CD4-positive, alpha-beta T cell treated with Interleukin-17A for 4 hours (primary cell): ENCODE measurements at regions not wholly inside any gene's neighbourhood (a gene's known extent, or its start where the extent isn't known, plus 50 kb on each side); places are given as distances from the start of the nearest gene placed in this dataset.

Source experiments
- DNase-seq: peaks from one replicate; pipeline ENCODE4 v3.0.0-alpha.2; 2020; ENCODE audit warnings: mixed read lengths

DNA sequence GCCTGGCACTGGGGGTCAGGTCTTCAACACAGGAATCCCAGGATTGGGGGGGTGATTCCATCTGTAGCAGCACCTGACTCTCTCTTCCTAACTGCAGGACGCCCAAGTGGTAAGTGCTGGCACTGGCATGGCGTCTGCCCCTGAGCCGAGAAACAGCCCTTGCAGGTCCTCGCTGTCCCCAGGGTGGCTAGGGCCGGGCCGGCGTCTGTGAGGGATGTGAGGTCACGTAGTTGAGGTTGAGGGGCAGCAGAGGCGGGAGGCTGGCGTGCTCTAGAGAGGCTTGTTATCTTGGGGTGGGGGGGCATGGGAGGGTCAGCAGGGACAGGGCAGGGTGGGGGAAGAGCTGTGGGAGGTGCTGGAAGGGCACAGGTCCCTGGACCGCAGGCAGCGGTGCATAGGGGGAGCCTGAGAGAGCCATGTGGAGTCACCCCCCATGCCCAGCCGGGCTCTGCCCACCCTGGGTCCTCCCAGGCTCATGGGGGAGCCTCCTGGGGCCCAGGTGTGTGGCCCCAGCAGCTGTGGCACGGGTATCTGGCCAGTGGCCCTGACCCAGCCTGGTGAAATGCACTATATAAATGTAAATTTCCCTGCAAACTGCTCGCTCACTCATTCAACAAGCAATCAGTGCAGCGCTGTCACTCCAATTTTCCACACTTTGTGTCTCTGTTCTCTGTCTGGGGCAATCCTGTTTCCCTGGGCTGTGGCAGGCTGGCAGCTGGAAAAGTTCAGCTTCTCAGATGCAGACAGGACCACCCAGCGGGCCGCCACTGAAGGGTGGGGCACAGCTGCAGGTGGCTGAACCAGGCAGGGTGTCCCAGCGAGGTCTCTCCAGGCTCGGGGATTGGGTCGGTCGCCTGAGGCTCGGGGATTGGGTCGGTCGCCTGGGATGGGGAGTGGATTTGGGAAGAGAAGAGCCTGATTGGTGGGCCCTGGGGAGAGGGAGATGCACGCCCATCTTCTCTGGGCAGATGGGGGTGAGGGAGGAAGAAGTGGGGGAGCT, 102.2 kb upstream of the NKX1-1 start:
- DNase-seq, result no peak

DNA sequence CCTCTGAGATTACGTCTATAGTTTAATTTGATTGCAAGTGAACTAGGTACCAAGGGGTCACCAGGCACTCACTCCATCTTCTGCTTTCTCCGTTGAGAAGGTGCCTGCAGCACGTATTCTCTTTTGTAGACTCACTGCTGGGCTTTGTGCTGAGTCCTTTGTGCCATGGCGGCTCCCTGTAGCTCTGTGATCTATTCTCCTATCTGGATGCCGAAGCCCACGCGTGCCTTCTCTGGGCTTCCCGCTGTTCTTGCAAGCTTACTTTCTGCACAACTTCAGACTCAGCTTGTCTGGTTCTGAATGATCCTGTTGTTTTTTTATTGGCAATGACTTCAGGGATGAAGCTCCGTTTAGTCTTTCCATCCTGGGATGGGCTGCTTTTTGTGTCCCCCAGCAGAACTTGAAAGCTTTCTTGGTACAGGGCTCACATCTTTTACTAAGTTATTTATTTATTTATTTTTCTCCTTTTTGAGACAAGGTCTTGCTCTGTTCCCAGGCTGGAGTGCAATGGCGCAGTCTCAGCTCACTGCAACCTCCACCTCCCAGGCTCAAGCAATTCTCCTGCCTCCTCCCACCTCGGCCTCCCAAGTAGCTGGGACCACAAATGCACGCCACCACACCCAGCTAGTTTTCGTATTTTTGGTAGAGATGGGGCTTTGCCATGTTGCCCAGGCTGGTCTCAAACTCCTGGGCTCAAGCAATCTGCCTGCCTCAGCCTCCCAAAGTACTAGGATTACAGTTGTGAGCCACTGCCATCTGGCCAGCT, 100.9 kb upstream of the NKX1-1 start:
- no peak for DNase-seq

- no peak for DNase-seq
Measured at GRCh38 chr4:1505511-1506460, 99.5 kb upstream of the NKX1-1 start.

- DNase-seq, result no peak
Measured at GRCh38 chr4:1504595-1505500, 98.6 kb upstream of the NKX1-1 start.

GRCh38 chr4:1503583-1504471, 97.6 kb upstream of the NKX1-1 start:
- no peak for DNase-seq

GRCh38 chr4:1502976-1503375, 96.7 kb upstream of the NKX1-1 start:
- no peak for DNase-seq

GRCh38 chr4:1502501-1502886, 96.3 kb upstream of the NKX1-1 start:
- no peak for DNase-seq

DNA sequence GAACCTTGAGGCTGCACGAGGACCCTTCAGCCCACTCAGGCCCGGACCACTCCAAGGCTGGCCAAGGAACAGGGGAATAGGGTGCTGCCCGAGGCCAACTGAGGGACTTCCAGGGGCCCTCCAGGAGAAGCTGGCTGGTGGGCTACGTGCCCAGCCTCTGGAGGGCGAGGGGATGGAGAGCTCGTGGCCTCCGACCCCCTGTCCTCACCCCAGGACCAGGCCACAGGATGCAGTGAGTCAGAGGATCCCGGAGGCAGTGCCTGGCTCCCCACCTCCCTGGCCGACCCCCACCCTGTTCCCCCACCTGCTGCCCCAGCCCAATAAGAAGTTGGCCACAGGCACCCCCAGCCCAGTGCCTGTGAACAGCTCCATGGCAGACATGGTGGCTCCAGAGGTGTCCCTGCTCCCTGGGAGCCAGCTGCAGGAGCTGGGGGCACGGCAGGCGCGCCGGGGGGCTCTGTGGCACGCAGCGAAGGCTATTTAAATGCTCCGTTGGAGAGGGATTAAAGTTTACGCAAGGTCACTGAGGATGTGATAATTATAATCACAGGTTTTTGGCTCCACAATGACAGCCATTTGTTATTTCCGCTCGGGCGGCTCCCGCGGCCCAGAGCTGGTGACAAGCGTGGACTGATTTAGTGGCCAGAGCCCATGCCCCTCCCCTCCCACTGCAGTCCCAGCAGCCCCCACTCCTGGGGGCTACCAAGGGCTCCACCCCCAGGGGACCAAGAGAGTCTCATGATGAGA, 95.7 kb upstream of the NKX1-1 start:
- DNase-seq, result no peak

DNA sequence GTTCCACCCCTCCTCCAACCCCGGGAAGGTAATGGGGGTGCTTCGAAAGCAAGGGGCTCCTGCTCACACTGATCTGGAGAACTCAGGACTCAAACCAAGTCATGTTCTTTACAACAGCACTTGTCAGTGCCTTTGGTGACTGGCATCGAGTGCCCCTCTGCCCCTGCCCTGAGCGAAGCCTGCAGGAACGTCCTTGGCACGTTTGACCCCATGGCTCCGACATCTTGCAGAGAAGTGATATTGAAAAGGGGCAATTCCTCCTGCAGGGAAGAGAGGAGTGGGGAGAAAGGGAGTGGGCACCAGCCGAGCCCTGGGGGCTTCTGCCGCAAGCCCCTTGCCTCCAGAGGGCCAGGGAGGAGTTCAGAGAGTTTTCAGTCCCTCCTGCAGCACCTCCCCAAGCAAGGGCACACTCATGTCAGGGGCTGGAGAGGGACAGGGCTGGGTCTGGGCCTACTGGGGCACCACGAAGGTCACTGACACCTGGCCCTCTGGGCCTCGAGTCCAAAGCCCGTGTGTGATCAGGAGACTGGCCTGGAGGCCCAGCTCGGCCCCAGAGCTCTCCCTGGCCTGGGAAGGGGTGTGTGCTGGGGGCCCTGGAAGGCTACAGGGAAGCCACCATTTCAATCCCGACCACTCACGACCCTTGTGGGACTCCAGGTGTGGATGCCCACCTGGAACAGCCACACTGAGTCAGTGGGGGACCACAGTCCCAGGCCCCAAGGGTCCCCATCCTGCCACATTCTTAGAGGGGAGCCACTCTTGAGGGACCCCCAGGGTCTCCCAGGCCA, 94.9 kb upstream of the NKX1-1 start:
- DNase-seq, result no peak

GRCh38 chr4:1500231-1500965, 94.2 kb upstream of the NKX1-1 start:
- no peak for DNase-seq

GRCh38 chr4:1499465-1499864, 93.2 kb upstream of the NKX1-1 start:
- no peak for DNase-seq

DNA sequence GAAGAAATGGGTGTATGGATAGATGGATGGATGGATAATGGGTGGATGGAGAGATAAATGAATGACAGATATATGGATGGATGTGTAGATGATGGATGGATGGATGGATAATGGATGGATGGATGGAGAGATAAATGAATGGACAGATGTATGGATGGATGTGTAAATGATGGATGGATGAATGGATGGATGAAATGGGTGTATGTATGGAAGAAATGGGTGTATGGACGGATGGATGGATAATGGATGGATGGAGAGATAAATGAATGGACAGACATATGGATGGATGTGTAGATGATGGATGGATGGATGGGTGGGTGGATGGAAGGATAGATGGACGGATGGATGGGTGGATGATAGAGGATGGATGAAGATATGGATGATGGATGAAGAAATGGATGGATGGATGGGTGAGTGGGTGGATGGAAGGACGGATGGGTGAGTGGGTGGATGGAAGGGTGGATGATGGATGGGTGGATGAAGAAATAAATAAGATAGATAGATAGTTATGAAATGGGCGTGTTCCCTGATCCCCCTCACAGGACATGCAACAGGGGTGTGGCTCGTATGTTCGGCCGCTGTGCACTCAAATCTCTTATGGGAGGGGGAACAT, 91.1 kb upstream of the NKX1-1 start:
- DNase-seq, result no peak

- no peak for DNase-seq
Measured at GRCh38 chr4:1496116-1496642, 89.9 kb upstream of the NKX1-1 start.

DNA sequence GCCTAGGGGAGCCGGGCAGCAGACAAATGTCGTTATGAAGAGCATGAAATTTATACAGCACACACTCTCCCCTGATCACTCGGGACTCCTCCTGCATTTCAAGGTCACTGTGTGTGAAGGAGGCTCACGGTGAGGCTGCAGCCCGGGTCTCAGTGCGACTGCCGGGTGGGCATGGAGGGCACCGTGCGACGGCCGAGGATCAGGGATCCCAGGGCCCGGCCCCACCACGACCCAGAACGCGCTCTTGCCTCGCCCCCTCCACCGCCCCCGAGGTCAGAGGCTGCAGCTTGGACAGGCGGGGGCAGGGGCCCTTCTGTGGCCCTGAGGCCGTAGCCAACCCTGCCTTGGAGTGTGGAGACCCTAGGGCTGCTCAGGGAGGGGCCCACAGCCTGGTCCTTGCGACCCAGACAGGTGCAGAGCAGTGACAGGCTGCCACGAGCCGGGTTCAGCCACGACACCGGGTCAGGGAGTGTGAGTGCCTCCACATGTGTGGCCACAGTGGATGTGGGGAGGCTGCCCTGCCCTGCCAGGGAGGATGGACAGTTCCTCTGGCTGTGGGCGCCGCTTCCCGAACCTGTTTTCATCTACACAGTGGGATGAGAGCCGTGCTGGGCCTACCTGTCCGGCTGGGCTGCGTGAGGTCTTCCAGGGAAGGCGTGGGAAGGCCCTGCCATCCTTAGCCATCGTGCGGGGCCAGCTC, 89.3 kb upstream of the NKX1-1 start:
- no peak for DNase-seq

DNA sequence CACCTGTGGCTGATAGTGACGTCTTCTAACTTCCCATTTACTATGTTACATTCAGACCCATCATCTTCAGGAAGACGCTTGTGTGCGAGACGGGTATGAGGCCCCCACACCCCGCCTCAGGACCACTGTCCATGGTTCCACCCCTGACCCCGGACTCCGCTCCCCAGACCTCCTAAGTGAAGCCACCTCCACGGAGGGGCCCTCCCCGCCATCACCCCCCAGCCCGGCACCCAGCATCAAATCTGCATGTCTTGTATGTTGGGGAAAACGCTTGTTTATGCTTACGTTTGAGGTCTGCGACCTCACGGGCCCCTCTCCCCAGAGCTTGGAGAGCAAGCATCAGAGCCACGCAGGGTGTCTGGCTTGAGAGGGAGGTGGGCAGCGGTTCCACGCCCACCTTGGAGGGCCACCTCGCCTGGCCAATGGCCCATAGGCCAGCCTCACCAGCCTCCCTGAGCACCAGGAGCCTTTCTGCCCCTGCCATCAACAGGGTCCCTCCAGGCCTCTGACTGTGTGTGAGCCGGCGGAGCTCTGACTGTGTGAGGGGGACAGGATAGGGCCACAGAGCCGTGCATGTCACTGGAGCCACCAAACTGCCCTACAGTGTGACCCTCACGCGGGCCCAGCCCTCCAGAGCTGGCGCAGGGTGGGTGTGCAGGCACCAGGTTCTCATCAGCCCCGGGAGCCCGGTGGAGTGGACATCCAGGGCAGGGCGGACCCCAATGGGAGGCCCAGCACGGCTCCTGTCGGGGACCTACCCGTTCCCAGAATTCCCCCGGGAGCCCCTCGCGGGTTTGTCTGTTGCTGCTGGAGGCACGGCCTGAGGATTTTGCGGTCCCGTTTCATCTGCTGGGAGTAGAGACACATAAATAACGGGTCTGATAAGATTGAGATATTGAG, 88.4 kb upstream of the NKX1-1 start:
- DNase-seq, result no peak
